IMR-90 (cell line): ENCODE measurements at regions not wholly inside any gene's neighbourhood (a gene's known extent, or its start where the extent isn't known, plus 50 kb on each side); places are given as distances from the start of the nearest gene placed in this dataset.

Experiments
- ATAC-seq: fragments of 200-7000 bp; cut with Tn5 transposase; 2 replicates; pipeline ENCODE4 v1.9.1; 2020; ENCODE audit warnings: low read depth, mild to moderate bottlenecking, moderate library complexity
- BruUV-seq: library from RNA; stranded (reverse); fragments of 400-500 nt; replicated peaks from 2 replicates; lab custom pipeline; 2021; lab: Mats Ljungman, UMichigan
- CTCF ChIA-PET: fragments of 300-600 bp; formaldehyde crosslinking; extraction: SDS; loops from one replicate; lab custom pipeline; 2021; ENCODE audit warnings: antibody characterized with exemption; lab: Yijun Ruan, JAX
- POLR2A ChIA-PET: fragments of 300-600 bp; sonication (Branson Sonifier 250); formaldehyde crosslinking; loops from one replicate; lab custom pipeline; 2022; ENCODE audit warnings: antibody characterized with exemption; ENCODE audit not compliant: unreplicated experiment; lab: Charles Lee
- DNase-seq: peaks from one replicate; pipeline ENCODE4 v3.0.0; 2013
- H2AFZ ChIP-seq: replicated peaks from 2 replicates; pipeline ENCODE3; 2013; ENCODE audit warnings: low read length, mild to moderate bottlenecking; ENCODE audit not compliant: poor library complexity
- H2AK5ac ChIP-seq: 2 replicates; pipeline ENCODE4 v1.6.1; 2013; ENCODE audit warnings: low read depth, low read length, inconsistent platforms
- H2AK9ac ChIP-seq: replicated peaks from 2 replicates; pipeline ENCODE3; 2013; ENCODE audit warnings: mild to moderate bottlenecking, low read depth, low read length, moderate library complexity; ENCODE audit not compliant: poor library complexity
- H2BK120ac ChIP-seq: 2 replicates; pipeline ENCODE4 v1.6.1; 2013; ENCODE audit warnings: low read depth, low read length, inconsistent platforms
- H2BK15ac ChIP-seq: 3 replicates; pipeline ENCODE4 v1.6.1; 2013; ENCODE audit warnings: low read depth, low read length, inconsistent platforms
- H2BK20ac ChIP-seq: 2 replicates; pipeline ENCODE4 v1.6.1; 2013; ENCODE audit warnings: low read depth, mild to moderate bottlenecking, inconsistent platforms, low read length, moderate library complexity
- H2BK5ac ChIP-seq: 2 replicates; pipeline ENCODE4 v1.6.1; 2013; ENCODE audit warnings: mild to moderate bottlenecking, low read depth, low read length, inconsistent platforms; ENCODE audit not compliant: poor library complexity, severe bottlenecking
- H3K14ac ChIP-seq: replicated peaks from 2 replicates; pipeline ENCODE4 v1.6.1; 2013; ENCODE audit warnings: low read depth, low read length, inconsistent platforms
- H3K18ac ChIP-seq: 2 replicates; pipeline ENCODE4 v1.6.1; 2013; ENCODE audit warnings: low read depth, low read length, control low read depth
- H3K23ac ChIP-seq: 2 replicates; pipeline ENCODE4 v1.6.1; 2013; ENCODE audit warnings: low read depth, low read length, inconsistent platforms
- H3K27ac ChIP-seq: 2 replicates; pipeline ENCODE4 v1.5.1; 2013; ENCODE audit warnings: mild to moderate bottlenecking, control low read depth, low read length; ENCODE audit not compliant: insufficient read depth
- H3K27me3 ChIP-seq: 2 replicates; pipeline ENCODE4 v1.6.1; 2013; ENCODE audit warnings: low read length; ENCODE audit not compliant: control insufficient read depth, insufficient read depth
- H3K36me3 ChIP-seq: 2 replicates; pipeline ENCODE4 v1.6.1; 2013; ENCODE audit warnings: low read length, mixed read lengths; ENCODE audit not compliant: control insufficient read depth, insufficient read depth
- H3K4ac ChIP-seq: 2 replicates; pipeline ENCODE4 v1.6.1; 2013; ENCODE audit warnings: low read depth, low read length, inconsistent platforms
- H3K4me1 ChIP-seq: 2 replicates; pipeline ENCODE4 v1.6.1; 2013; ENCODE audit warnings: low read length, mixed read lengths; ENCODE audit not compliant: control insufficient read depth, insufficient read depth
- H3K4me2 ChIP-seq: 2 replicates; pipeline ENCODE4 v1.6.1; 2013; ENCODE audit warnings: low read depth, mild to moderate bottlenecking, control low read depth, low read length, moderate library complexity
- H3K4me3 ChIP-seq: 2 replicates; pipeline ENCODE4 v1.5.1; 2013; ENCODE audit warnings: low read depth, mild to moderate bottlenecking, control low read depth, low read length, moderate library complexity; ENCODE audit not compliant: insufficient read depth
- H3K56ac ChIP-seq: 2 replicates; pipeline ENCODE4 v1.6.1; 2013; ENCODE audit warnings: low read length, inconsistent platforms; ENCODE audit not compliant: insufficient read depth; ENCODE audit errors: extremely low read depth
- H3K79me1 ChIP-seq, 2 experiments: 2 replicates each; pipeline ENCODE4 v1.6.1; 2013; ENCODE audit warnings: low read length in 2 of 2, inconsistent platforms in 1 of 2, low read depth in 1 of 2
- H3K9ac ChIP-seq: 2 replicates; pipeline ENCODE4 v1.6.1; 2013; ENCODE audit warnings: low read depth, low read length, control low read depth
- H3K9me1 ChIP-seq: 2 replicates; pipeline ENCODE4 v1.6.1; 2013; ENCODE audit warnings: low read length, inconsistent platforms; ENCODE audit not compliant: insufficient read depth
- H3K9me3 ChIP-seq: 2 replicates; pipeline ENCODE4 v1.6.1; 2013; ENCODE audit warnings: low read length; ENCODE audit not compliant: control insufficient read depth, insufficient read depth
- H4K20me1 ChIP-seq: 2 replicates; pipeline ENCODE4 v1.6.1; 2013; ENCODE audit warnings: low read length, inconsistent platforms; ENCODE audit not compliant: insufficient read depth
- H4K5ac ChIP-seq: 2 replicates; pipeline ENCODE4 v1.6.1; 2013; ENCODE audit warnings: mild to moderate bottlenecking, low read depth, low read length, control low read depth
- H4K8ac ChIP-seq, 2 experiments: 2 replicates each; pipeline ENCODE4 v1.6.1; 2013; ENCODE audit warnings: low read depth in 2 of 2, low read length in 2 of 2, control low read depth in 1 of 2, inconsistent platforms in 1 of 2
- H4K91ac ChIP-seq: 2 replicates; pipeline ENCODE4 v1.6.1; 2013; ENCODE audit warnings: low read depth, low read length, inconsistent platforms; ENCODE audit not compliant: insufficient read depth
- BHLHE40 ChIP-seq: fragments of 150-350 bp; IDR thresholded peaks from 2 replicates; pipeline ENCODE4 v1.6.1; 2016; ENCODE audit warnings: mild to moderate bottlenecking, low read depth, low read length
- CEBPB ChIP-seq: IDR thresholded peaks from 2 replicates; pipeline ENCODE4 v1.6.1; 2012; ENCODE audit warnings: low read depth, low read length, improper control_type of control experiment
- CHD1 ChIP-seq: IDR thresholded peaks from 2 replicates; pipeline ENCODE4 v1.6.1; 2012; ENCODE audit warnings: low read depth, low read length, improper control_type of control experiment
- CTCF ChIP-seq: conservative IDR thresholded peaks from 2 replicates; pipeline ENCODE4 v1.5.1; 2012; ENCODE audit warnings: mild to moderate bottlenecking, low read depth, low read length, improper control_type of control experiment
- ELK1 ChIP-seq: fragments of 150-350 bp; IDR thresholded peaks from 2 replicates; pipeline ENCODE4 v1.6.1; 2016; ENCODE audit warnings: low read depth, mild to moderate bottlenecking, low read length, moderate library complexity, borderline replicate concordance
- FOS ChIP-seq: fragments of 150-350 bp; IDR thresholded peaks from 2 replicates; pipeline ENCODE4 v1.6.1; 2016; ENCODE audit warnings: low read depth, low read length
- MAFK ChIP-seq: IDR thresholded peaks from 2 replicates; pipeline ENCODE4 v1.6.1; 2012; ENCODE audit warnings: low read depth, low read length, improper control_type of control experiment
- MAZ ChIP-seq: IDR thresholded peaks from 2 replicates; pipeline ENCODE4 v1.6.1; 2012; ENCODE audit warnings: low read depth, mild to moderate bottlenecking, low read length, improper control_type of control experiment, moderate library complexity, borderline replicate concordance
- MXI1 ChIP-seq: IDR thresholded peaks from 2 replicates; pipeline ENCODE4 v1.6.1; 2012; ENCODE audit warnings: low read depth, mild to moderate bottlenecking, low read length, moderate library complexity, borderline replicate concordance
- NFE2L2 ChIP-seq: fragments of 150-350 bp; IDR thresholded peaks from 2 replicates; pipeline ENCODE4 v1.6.1; 2016; ENCODE audit warnings: low read depth, mild to moderate bottlenecking, low read length
- POLR2A ChIP-seq: IDR thresholded peaks from 2 replicates; pipeline ENCODE4 v1.6.1; 2012; ENCODE audit warnings: mild to moderate bottlenecking, low read depth, low read length
- RAD21 ChIP-seq: IDR thresholded peaks from 2 replicates; pipeline ENCODE4 v1.6.1; 2012; ENCODE audit warnings: low read length, improper control_type of control experiment
- RCOR1 ChIP-seq: IDR thresholded peaks from 2 replicates; pipeline ENCODE4 v1.6.1; 2012; ENCODE audit warnings: mild to moderate bottlenecking, low read length, improper control_type of control experiment; ENCODE audit not compliant: insufficient replicate concordance
- RFX5 ChIP-seq: IDR thresholded peaks from 2 replicates; pipeline ENCODE4 v1.8.0; 2012; ENCODE audit warnings: low read depth, mild to moderate bottlenecking, low read length, moderate library complexity
- SMC3 ChIP-seq: fragments of 150-350 bp; IDR thresholded peaks from 2 replicates; pipeline ENCODE4 v1.6.1; 2016; ENCODE audit warnings: low read depth, mild to moderate bottlenecking, antibody characterized with exemption, low read length, moderate library complexity
- WGBS, 2 experiments: methylation state at CpG; one replicate each; pipeline versions ENCODE4 v1.1.5 to v1.1.7; 2013; ENCODE audit warnings: missing lambda C conversion rate in 2 of 2; ENCODE audit not compliant: insufficient read length in 1 of 2; ENCODE audit errors: extremely low coverage in 2 of 2; 5-methylcytosine and 5-hydroxymethylcytosine counted together
- dilution Hi-C: fragments of 300-500 bp; cut with HindIII; formaldehyde crosslinking; loops from one replicate; pipeline ENCODE4 v1.14.3; 2018; ENCODE audit warnings: low sequenced_read_pairs; ENCODE audit not compliant: unreplicated experiment
- in situ Hi-C: fragments of 300-500 bp; cut with MboI; formaldehyde crosslinking; loops from 3 replicates; pipeline ENCODE4 v1.14.3; 2019; ENCODE audit warnings: low sequenced_read_pairs, inconsistent platforms, mixed read lengths
- intact Hi-C: fragments of 100-400 bp; cut with micrococcal nuclease; formaldehyde crosslinking; loops from 2 replicates; pipeline ENCODE4 v1.10.0; 2022
- TF ChIP-seq, protein P1 (sequence below): fragments of 150-350 bp; IDR thresholded peaks from 2 replicates; pipeline ENCODE4 v1.6.1; 2017; ENCODE audit warnings: mild to moderate bottlenecking, antibody characterized with exemption, low read length, low read depth

DNA sequence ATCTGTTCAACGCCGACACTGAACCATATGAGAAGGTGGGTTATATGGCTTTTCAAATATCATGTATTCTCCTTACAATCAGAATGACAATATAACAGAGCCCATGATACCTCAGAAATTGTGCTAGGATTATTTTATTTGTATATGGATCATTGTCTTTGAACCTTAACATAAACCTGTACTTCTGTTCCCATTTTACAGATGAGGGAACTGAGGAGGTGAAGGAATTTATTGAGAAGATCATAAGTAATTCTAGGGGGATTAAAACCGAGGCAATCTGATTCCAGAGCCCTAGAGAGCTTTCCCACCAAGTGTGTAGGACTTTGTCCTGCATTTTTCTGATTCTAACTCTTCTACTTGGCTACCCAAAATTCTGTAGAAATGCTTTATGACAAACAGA is 279.8 kb upstream of the FANCL start:
- CTCF ChIA-PET, result interaction anchor here (0.7 kb wide), 1 partner anchor 27 kb away, joined by 3 read pairs; no protein-coding TSS in a partner anchor
- BruUV-seq, result no TSS peak

More for the DNA sequence above, 279.8 kb upstream of the FANCL start:
- Histone ChIP-seq H3K23ac (no peak overlapping the region), H2BK120ac (no peak overlapping the region), H3K4me1 (no peaks in the 10 kb centered on the region), H3K4me3 (no peak overlapping the region), H2AFZ (no peak overlapping the region), H2BK5ac (no peak overlapping the region), H3K4ac (no peak overlapping the region), H3K9ac (no peak overlapping the region), H2BK20ac (no peak overlapping the region), H3K9me3 (no peaks in the 10 kb centered on the region), H3K27ac (no peak overlapping the region), H2BK15ac (no peak overlapping the region), H3K14ac (no peak overlapping the region), H3K9me1 (no peaks in the 10 kb centered on the region), H4K91ac (no peak overlapping the region), H3K4me2 (no peak overlapping the region), H4K20me1 (no peaks in the 10 kb centered on the region), H3K56ac (no peak overlapping the region), H2AK5ac (no peak overlapping the region), H3K79me1 (no peaks in the 10 kb centered on the region), H3K27me3 (no peaks in the 10 kb centered on the region), H3K18ac (no peak overlapping the region), H4K5ac (no peak overlapping the region), H4K8ac (no peak overlapping the region), H3K36me3 (no peaks in the 10 kb centered on the region), H2AK9ac (no peak overlapping the region)
- intact Hi-C loops, result no loop called here
- ATAC-seq, result no peak
- WGBS, 2 experiments, result no CpG with 5 or more reads among the region's 3 CpGs
- in situ Hi-C loops, result no loop called here
- dilution Hi-C loops, result no loop called here
- DNase-seq, result no peak
- POLR2A ChIA-PET, result no interaction called here
- TF ChIP-seq RFX5 (no peak), MAZ (no peak), RAD21 (no peak), NFE2L2 (no peak), RCOR1 (no peak), BHLHE40 (no peak), ELK1 (no peak), CEBPB (no peak), FOS (no peak), MAFK (no peak), POLR2A (no peak), CHD1 (no peak), SMC3 (no peak), CTCF (no peak), MXI1 (no peak)
- TF ChIP-seq, protein P1, sequence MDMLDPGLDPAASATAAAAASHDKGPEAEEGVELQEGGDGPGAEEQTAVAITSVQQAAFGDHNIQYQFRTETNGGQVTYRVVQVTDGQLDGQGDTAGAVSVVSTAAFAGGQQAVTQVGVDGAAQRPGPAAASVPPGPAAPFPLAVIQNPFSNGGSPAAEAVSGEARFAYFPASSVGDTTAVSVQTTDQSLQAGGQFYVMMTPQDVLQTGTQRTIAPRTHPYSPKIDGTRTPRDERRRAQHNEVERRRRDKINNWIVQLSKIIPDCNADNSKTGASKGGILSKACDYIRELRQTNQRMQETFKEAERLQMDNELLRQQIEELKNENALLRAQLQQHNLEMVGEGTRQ, result no peak
